GM18867 (cell line): ENCODE measurements at regions not wholly inside any gene's neighbourhood (a gene's known extent, or its start where the extent isn't known, plus 50 kb on each side); places are given as distances from the start of the nearest gene placed in this dataset.
"Not testable (repeated sequence)": the region's sequence is repeated elsewhere in the genome, so short reads cannot be mapped to it uniquely, and the experiment has no call there.

ENCODE experiments used
- ATAC-seq: cut with Tn5 transposase; IDR thresholded peaks from one replicate; pipeline ENCODE4 v1.9.1; 2021; ENCODE audit warnings: mild to moderate bottlenecking, moderate library complexity; ENCODE audit not compliant: unreplicated experiment

DNA sequence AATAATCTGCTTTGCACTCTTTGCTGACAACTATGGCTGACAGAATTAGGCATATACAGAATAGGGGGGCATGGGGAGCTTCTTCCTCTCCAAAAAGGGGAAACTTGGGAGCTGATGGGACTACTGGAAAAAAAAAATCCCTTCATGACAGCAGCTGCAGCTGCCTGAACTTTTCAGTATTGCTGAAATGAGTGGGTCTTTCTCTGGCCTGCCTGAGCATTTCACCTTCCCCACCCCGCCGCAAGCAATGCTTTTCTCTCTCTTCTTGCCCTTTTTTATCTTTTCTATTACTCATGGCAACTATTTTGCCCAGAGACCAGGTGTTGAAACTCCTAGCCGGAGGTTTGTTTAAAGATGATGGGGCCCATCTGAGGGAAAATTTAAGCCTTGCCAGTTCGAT is 244.9 kb downstream of the SEMA3D start:
- no peak for ATAC-seq

DNA sequence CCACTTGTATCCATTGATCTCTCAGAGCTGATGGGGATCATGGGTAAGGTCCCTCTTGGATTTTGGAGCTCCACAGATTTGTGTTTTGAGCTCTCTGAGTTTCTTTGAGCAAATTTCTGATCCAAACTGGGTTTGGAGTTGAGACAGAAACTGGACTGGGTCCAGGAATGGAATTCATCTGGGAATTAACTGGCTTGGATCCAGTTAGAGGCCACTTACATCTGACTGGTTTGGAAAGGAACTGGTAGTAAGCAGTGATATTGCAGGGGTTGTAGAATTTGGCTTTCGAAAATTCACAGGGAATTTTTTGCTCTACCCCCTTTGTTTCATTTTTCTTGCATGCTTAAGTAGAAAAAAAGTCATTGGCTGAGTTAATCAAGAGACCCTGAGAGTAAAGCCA is 245.6 kb downstream of the SEMA3D start:
- no peak for ATAC-seq

DNA sequence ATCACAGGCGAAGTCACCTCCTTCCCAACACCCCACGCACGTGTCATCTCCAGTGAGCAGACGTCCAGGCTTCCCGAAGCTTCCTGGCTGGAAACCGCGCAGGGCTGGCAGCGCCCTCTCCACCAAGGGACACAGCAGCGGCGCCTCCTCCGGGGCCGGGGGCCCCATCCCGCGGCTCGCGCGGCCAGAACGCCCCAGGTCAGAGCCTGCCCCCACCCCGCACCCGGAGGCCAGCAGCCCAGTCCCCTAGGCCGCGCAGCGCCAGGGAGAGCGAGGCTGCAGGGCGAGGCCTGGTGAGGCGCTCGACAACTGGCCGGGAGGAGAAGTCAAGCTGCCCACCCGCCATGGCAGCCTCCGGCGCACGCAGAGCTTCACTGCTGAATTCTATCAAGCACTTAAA is 247.0 kb downstream of the SEMA3D start:
- no peak for ATAC-seq

DNA sequence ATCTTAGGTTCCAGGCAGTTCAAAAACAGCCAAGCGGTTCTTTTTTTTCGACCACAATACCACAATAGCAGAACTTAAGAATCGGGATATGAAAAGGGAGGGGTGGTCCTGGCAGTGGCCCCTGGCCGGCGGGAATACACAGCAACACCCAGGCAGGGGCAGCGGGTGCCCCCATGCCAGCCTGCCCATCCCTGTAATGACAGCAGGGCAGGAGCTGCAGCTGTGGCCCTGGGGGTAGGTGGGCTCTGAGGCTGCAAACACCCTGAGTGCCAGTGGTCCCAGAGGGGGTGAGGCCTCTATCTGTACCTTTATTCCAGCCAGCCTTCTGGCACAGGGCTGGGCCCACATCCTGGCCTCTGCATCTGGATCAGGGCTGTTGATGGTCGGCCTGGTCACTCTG is 247.4 kb downstream of the SEMA3D start:
- no peak for ATAC-seq

DNA sequence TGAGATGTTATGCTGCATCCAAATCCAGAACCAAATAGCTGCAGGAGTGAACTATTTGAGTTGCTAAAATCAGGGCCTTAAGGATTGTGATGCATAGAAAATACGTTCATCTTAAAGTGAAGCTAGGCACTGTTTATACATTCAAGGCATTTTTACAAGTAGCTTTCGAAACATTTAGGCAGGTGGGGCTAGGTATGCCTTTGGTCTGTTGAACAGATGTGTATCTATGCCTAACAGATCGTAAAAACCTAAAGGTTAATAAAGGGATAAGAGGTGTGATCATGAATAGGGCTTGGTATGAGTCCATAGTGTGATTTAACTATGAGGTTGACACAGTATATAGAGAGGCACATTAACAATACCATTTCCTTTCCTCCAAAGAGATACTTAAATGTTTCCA is 262.5 kb downstream of the SEMA3D start:
- ATAC-seq: no peak

- no peak for ATAC-seq
These were observed 263.5 kb downstream of the SEMA3D start for GRCh38 chr7:84923348-84923747.

DNA sequence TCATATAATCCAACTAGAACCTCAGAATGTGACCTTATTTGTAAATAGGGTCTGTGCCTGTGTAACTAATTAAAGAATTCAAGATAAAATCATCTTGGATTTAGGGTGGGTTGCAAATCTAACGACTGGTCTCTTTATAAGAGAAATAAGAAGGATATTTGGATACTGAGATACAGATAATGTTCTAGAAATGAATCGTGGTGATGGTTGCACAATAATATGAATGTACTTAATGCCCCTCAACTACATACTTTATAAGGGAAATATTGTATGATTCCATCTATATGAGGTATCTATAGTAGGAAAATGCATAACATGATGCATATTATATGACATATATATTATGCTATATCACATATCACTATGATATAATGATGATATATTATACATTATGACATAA is 265.7 kb downstream of the SEMA3D start:
- ATAC-seq: no peak

DNA sequence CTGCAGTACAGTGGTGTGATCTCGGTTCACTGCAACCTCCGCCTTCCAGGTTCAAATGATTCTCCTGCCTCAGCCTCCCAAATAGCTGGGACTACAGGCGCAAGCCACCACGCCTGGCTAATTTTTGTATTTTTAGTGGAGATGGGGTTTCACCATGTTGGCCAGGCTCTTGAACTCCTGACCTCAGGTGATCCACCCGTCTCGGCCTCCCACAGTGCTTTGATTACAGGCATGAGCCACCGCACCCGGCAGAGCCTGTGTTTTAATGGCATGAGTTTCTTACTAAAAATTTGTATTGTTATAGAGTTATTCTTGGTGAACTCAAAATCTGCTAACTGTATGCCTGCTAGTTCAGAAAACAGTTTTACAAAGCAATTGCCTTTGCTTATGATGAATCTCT is 269.9 kb downstream of the SEMA3D start:
- not testable (repeated sequence) for ATAC-seq

DNA sequence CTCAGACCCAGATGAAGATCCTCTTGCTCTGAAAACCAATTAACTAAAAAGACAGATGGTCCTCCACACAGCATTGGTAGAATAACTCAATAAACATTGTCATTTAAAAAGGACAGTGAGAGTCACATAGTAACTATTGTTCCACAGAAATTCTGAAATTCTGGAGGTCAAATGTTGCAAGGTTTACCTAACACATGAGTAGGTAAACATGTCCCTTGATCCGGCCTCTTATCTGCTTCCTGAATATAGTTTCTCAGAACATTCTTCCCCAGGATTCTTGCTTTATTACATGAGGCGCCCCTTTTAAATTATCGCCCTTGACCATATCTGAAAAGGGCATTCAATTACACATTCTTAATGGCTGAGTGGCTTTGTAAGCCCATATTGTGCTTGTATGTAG is 270.7 kb downstream of the SEMA3D start:
- ATAC-seq: no peak

DNA sequence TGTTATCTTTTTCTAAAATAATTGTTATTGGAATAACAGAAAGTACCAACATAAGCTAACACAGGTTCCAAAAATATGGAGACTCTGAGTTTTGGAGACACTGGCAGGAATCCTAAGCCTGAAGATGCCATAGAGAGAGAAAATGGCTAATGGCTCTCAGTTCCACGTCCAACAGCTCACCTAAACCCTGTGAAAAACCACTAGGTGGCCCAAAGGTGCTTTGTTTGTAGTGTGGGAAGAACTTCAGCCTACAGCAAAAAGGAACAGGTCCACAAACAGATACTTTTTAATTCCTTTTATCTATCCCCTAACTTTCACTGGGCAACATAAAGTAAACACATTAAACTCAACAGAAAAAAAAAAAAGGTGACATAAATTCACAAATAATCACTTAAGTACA is 272.3 kb downstream of the SEMA3D start:
- ATAC-seq: no peak

GRCh38 chr7:84913731-84914130 is 273.1 kb downstream of the SEMA3D start:
- ATAC-seq: no peak

DNA sequence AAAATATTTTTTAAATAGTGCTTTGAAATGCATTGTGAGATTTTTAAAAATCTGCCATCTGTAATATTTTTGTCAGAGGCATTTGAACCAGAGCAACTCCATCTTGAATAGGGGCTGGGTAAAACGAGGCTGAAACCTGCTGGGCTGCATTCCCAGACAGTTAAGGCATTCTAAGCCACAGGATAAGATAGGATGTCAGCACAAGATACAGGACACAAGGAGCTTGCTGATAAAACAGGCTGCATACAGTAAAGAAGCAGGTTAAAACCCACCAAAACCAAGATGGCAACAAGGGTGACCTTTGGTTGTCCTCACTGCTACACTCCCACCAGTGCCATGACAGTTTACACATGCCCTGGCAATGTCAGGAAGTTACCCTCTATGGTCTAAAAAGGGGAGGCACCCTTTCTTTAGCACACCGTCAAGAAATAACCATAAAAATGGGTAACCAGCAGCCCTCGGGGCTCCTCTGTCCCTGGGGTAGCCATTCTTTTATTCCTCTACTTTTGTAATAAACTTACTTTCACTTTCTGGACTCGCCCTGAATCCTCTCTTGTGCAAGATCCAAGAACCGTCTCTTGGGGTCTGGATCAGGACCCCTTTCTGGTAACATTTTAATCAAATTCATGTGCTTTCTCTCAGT is 273.7 kb downstream of the SEMA3D start:
- ATAC-seq: no peak

GRCh38 chr7:84912537-84912936 is 274.3 kb downstream of the SEMA3D start:
- ATAC-seq: no peak

GRCh38 chr7:84912018-84912417 is 274.8 kb downstream of the SEMA3D start:
- ATAC-seq: no peak

DNA sequence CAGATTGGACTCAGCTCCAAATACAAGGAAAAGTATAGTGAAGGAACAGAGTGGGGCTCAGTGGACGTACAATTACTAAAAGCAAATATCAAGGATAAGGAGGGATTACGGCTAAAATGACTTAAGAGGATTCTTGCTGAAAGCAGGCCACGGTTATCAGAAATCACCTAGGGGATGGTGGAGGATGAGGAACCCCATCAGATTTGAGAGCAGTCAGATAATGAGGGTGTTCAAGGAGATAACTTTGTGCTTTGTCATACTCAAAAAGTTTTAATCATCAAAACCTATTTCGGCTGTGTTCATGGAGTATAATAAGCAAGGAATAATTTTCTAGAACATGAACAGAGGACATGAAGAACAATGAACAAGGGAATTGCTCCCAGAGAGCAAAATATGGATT is 275.8 kb downstream of the SEMA3D start:
- ATAC-seq: no peak

- ATAC-seq: not testable (repeated sequence)
These were observed 276.5 kb downstream of the SEMA3D start for GRCh38 chr7:84910322-84910721.

- ATAC-seq: no peak
These were observed 278.6 kb downstream of the SEMA3D start for GRCh38 chr7:84908196-84908793.

DNA sequence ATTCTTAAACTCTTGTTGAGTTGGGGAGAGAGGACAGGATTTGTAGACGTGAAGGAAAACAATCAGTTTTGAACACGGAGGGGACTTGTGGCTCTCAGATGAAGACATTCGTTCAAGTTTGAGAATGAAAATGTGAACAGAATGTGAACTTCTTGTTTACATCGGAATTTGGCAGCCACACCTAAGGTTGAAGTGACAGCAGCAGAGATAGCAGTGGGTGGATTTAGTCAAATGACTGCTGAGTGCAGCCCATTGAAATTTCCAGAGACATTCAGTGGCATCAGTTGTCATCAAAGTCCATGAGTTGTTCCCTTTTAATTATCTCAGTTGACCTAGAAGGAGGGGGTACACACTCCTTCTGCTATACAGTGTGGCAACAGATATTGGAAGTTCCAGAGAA is 280.0 kb downstream of the SEMA3D start:
- no peak for ATAC-seq

GRCh38 chr7:84904561-84904960 is 282.3 kb downstream of the SEMA3D start:
- no peak for ATAC-seq

GRCh38 chr7:84901366-84901765 is 285.5 kb downstream of the SEMA3D start:
- ATAC-seq: no peak

DNA sequence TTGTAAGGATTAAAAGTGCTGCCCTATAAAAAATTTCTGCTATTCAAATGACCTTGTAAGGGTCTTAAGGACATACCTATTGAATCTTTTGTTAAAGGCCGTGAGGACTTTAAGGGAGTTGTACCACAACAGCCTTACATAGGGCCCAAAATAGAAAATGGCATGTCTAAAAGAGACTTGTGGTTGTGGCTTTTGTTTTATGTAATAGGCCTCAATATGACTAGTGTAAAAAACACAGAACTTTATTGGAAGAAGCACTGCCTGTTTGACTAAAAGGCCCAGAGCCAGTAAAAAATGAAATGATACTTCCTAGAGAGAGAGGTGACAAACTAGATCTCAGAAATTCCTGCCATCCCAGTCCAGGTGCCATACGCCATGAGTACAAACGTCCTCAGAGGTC is 286.6 kb downstream of the SEMA3D start:
- ATAC-seq: no peak

- no peak for ATAC-seq
These were observed 291.3 kb downstream of the SEMA3D start for GRCh38 chr7:84895563-84895962.

DNA sequence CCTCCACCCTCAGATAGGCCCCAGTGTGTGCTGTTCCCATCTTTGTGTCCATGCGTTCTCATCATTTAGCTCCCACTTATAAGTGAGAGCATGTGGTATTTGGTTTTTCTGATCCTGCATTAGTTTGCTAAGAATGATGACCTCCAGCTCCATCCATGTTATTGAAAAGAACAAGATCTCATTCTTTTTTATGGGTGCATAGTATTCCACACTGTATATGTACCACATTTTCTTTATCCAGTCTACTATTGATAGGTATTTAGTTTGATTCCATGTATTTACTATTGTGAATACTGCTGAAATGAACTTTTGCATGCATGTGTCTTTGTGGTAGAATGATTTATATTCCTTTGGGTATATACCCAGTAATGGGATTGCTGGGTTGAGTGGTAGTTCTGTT is 303.3 kb downstream of the SEMA3D start:
- not testable (repeated sequence) for ATAC-seq
